VCaP (cell line): ENCODE measurements at regions not wholly inside any gene's neighbourhood (a gene's known extent, or its start where the extent isn't known, plus 50 kb on each side); places are given as distances from the start of the nearest gene placed in this dataset.

Experiments
- H3K27ac ChIP-seq: fragments of 450-650 bp; 2 replicates; pipeline ENCODE4 v1.5.1; 2017
- CTCF ChIP-seq: fragments of 450-650 bp; conservative IDR thresholded peaks from 2 replicates; pipeline ENCODE4 v1.5.1; 2017; ENCODE audit warnings: mild to moderate bottlenecking, moderate library complexity

- no peak for TF ChIP-seq CTCF
- H3K27ac ChIP-seq = peak overlapping the region; percentile 33; the same call in 1 of the 2 replicates
These were observed 137.7 kb upstream of the LIMCH1 start for GRCh38 chr4:41400296-41400695.

GRCh38 chr4:41405464-41406112 is 132.4 kb upstream of the LIMCH1 start:
- peak overlapping the region; percentile 11; the same call in 1 of the 2 replicates for H3K27ac ChIP-seq

GRCh38 chr4:41406113-41406516 is 131.8 kb upstream of the LIMCH1 start:
- TF ChIP-seq CTCF = no peak
- H3K27ac ChIP-seq = peak overlapping the region; percentile 11; the same call in 1 of the 2 replicates

More at GRCh38 chr4:41405464-41406112, 132.4 kb upstream of the LIMCH1 start:
- TF ChIP-seq CTCF = no peak

GRCh38 chr4:41408150-41408549 is 129.8 kb upstream of the LIMCH1 start:
- no peak overlapping the region for H3K27ac ChIP-seq
- TF ChIP-seq CTCF = no peak

DNA sequence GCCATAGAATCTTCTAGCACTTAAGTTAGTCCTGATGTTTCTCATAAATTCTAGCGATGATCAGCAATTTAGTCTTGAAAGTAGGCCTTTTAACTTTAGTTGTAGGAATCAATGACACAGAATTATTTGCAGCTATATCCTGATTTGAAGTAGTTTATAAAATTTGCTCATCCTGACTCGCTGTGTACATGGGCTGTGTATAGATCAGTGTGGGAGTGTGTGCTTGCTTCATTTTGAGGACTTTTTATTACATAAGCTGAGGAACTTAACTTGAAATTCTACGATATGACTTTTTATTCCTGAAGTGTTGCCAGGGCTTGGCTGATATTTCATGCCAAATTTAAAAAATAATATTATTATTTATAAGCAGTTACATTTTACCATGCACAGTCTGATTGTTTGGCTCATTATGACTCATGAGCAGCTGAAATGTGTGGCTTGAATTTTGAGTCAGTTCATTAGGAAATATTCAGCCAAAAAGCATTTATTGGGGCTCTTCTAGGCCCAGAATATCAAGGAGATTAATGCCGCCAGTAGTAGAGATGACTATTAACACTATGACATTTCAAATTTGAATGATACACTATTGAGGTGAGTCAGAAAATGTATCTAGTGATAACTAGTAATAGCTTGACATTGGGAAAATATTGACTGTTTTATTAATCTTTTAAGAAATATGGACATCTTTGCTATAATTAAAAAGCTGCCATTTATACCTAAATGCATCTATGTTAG is 128.9 kb upstream of the LIMCH1 start:
- H3K27ac ChIP-seq = no peak overlapping the region

DNA sequence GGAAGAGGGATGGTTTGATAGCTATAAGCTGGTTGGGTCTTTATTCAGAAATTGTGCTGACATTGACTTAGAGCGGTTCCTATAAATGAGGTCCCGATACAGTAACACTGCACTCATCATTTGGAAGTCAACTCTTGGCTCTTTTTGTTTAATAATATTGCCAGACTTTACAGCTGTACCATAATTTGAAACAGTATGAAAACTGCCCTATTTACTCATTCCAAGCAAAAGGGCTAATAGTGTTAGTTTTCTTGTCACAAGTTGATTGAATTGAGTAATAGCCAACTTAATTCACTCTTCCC is 128.4 kb upstream of the LIMCH1 start:
- TF ChIP-seq CTCF = no peak
- H3K27ac ChIP-seq = no peak overlapping the region

More for the DNA sequence above, 128.9 kb upstream of the LIMCH1 start:
- no peak for TF ChIP-seq CTCF

- TF ChIP-seq CTCF = no peak
- no peak overlapping the region for H3K27ac ChIP-seq
These were observed 127.9 kb upstream of the LIMCH1 start for GRCh38 chr4:41410049-41410448.
